Trophoblast cell (in vitro differentiated cells and primary cell): ENCODE measurements at regions not wholly inside any gene's neighbourhood (a gene's known extent, or its start where the extent isn't known, plus 50 kb on each side); places are given as distances from the start of the nearest gene placed in this dataset.

ENCODE experiments used
- DNase-seq, 2 donors: peaks; one replicate each; pipeline ENCODE4 v3.0.0-alpha.2; 2016
- H2AFZ ChIP-seq: 2 replicates; pipeline ENCODE4 v1.6.1; 2013; ENCODE audit warnings: low read length, moderate library complexity, mild to moderate bottlenecking; ENCODE audit not compliant: insufficient read depth, poor library complexity
- H2AK5ac ChIP-seq: 2 replicates; pipeline ENCODE4 v1.6.1; 2013; ENCODE audit warnings: mild to moderate bottlenecking, low read length
- H2BK120ac ChIP-seq: 2 replicates; pipeline ENCODE4 v1.6.1; 2013; ENCODE audit warnings: low read length, mild to moderate bottlenecking, moderate library complexity; ENCODE audit not compliant: insufficient read depth, poor library complexity
- H2BK12ac ChIP-seq: 2 replicates; pipeline ENCODE4 v1.6.1; 2013; ENCODE audit warnings: mild to moderate bottlenecking, low read length, moderate library complexity
- H2BK5ac ChIP-seq: 2 replicates; pipeline ENCODE4 v1.6.1; 2013; ENCODE audit warnings: low read length, low read depth, moderate library complexity, mild to moderate bottlenecking; ENCODE audit not compliant: poor library complexity
- H3K14ac ChIP-seq: 2 replicates; pipeline ENCODE4 v1.6.1; 2013; ENCODE audit warnings: mild to moderate bottlenecking, low read length
- H3K18ac ChIP-seq: 2 replicates; pipeline ENCODE4 v1.6.1; 2013; ENCODE audit warnings: mild to moderate bottlenecking, low read length
- H3K23ac ChIP-seq: 2 replicates; pipeline ENCODE4 v1.6.1; 2013; ENCODE audit warnings: low read length
- H3K27ac ChIP-seq: 2 replicates; pipeline ENCODE4 v1.5.1; 2013; ENCODE audit warnings: low read depth, mild to moderate bottlenecking, inconsistent platforms, low read length, moderate library complexity
- H3K27me3 ChIP-seq: 2 replicates; pipeline ENCODE4 v1.6.1; 2013; ENCODE audit warnings: inconsistent platforms, mild to moderate bottlenecking, low read length, moderate library complexity; ENCODE audit not compliant: insufficient read depth
- H3K36me3 ChIP-seq, 2 experiments: 1 replicate in 1 of 2; 2 replicates in 1 of 2; pipeline ENCODE4 v1.6.1; 2013; ENCODE audit warnings: low read length in 2 of 2, mild to moderate bottlenecking in 2 of 2, moderate library complexity in 1 of 2; ENCODE audit not compliant: insufficient read depth in 2 of 2, control insufficient read depth in 1 of 2
- H3K4ac ChIP-seq: 2 replicates; pipeline ENCODE4 v1.6.1; 2013; ENCODE audit warnings: low read depth, mild to moderate bottlenecking, low read length, moderate library complexity
- H3K4me1 ChIP-seq, 2 experiments: 1 replicate in 1 of 2; 2 replicates in 1 of 2; pipeline ENCODE4 v1.6.1; 2013; ENCODE audit warnings: low read length in 2 of 2, mild to moderate bottlenecking in 2 of 2, moderate library complexity in 1 of 2; ENCODE audit not compliant: insufficient read depth in 2 of 2, control insufficient read depth in 1 of 2
- H3K4me2 ChIP-seq: 2 replicates; pipeline ENCODE4 v1.6.1; 2013; ENCODE audit warnings: inconsistent platforms, mild to moderate bottlenecking, low read length, moderate library complexity
- H3K4me3 ChIP-seq: 2 replicates; pipeline ENCODE4 v1.5.1; 2013; ENCODE audit warnings: mild to moderate bottlenecking, low read depth, low read length, inconsistent platforms
- H3K79me1 ChIP-seq: one replicate; pipeline ENCODE4 v1.6.1; 2013; ENCODE audit warnings: low read length
- H3K79me2 ChIP-seq: 2 replicates; pipeline ENCODE4 v1.6.1; 2013; ENCODE audit warnings: low read length, mild to moderate bottlenecking; ENCODE audit not compliant: control insufficient read depth, insufficient read depth, poor library complexity
- H3K9ac ChIP-seq: 2 replicates; pipeline ENCODE4 v1.6.1; 2013; ENCODE audit warnings: mild to moderate bottlenecking, low read length
- H3K9me3 ChIP-seq: 2 replicates; pipeline ENCODE4 v1.6.1; 2013; ENCODE audit warnings: low read depth, mild to moderate bottlenecking, control low read depth, inconsistent platforms, low read length; ENCODE audit not compliant: insufficient read depth
- H4K12ac ChIP-seq: 2 replicates; pipeline ENCODE4 v1.6.1; 2013; ENCODE audit warnings: low read depth, mild to moderate bottlenecking, low read length, moderate library complexity
- H4K8ac ChIP-seq: 2 replicates; pipeline ENCODE4 v1.6.1; 2013; ENCODE audit warnings: low read depth, mild to moderate bottlenecking, low read length, moderate library complexity
- H4K91ac ChIP-seq: one replicate; pipeline ENCODE4 v1.6.1; 2013; ENCODE audit warnings: low read depth, mild to moderate bottlenecking, low read length, moderate library complexity
- WGBS: extraction: QIAGEN DNeasy Blood & Tissue Kit; methylation state at CpG from one replicate; pipeline ENCODE4 v1.1.7; 2013; ENCODE audit warnings: missing lambda C conversion rate; ENCODE audit not compliant: insufficient read length, insufficient coverage; ENCODE audit errors: extremely low coverage; 5-methylcytosine and 5-hydroxymethylcytosine counted together

- H3K9ac ChIP-seq = no peak overlapping the region
- no peak overlapping the region for H2AFZ ChIP-seq
- H4K8ac ChIP-seq = no peak overlapping the region
- no peak for DNase-seq
- H4K12ac ChIP-seq = no peak overlapping the region
- H3K18ac ChIP-seq = no peak overlapping the region
- no peaks in the 10 kb centered on the region for H3K4me1 ChIP-seq
- no peak overlapping the region for H3K4me3 ChIP-seq
- H3K36me3 ChIP-seq = no peaks in the 10 kb centered on the region
- no peak overlapping the region for H3K27ac ChIP-seq
- no peak overlapping the region for H2BK5ac ChIP-seq
- H3K23ac ChIP-seq = no peak overlapping the region
- WGBS = no CpG with 5 or more reads among the region's 5 CpGs
- no peak overlapping the region for H3K4ac ChIP-seq
- H3K79me2 ChIP-seq = no peaks in the 10 kb centered on the region
- H2BK12ac ChIP-seq = no peak overlapping the region
- H3K9me3 ChIP-seq = no peaks in the 10 kb centered on the region
- H3K4me2 ChIP-seq = no peak overlapping the region
- H3K27me3 ChIP-seq = no peaks in the 10 kb centered on the region
- no peaks in the 10 kb centered on the region for H3K79me1 ChIP-seq
- no peak overlapping the region for H2AK5ac ChIP-seq
- no peak overlapping the region for H3K14ac ChIP-seq
- no peak overlapping the region for H4K91ac ChIP-seq
- H2BK120ac ChIP-seq = no peak overlapping the region
Measured at GRCh38 chr20:11569163-11569562, 348.5 kb upstream of the BTBD3 start.

- Histone ChIP-seq H3K18ac (no peak overlapping the region), H3K14ac (no peak overlapping the region), H3K4me3 (no peak overlapping the region), H2AK5ac (no peak overlapping the region), H3K27ac (no peak overlapping the region), H3K36me3 (no peaks in the 10 kb centered on the region), H3K4me2 (no peak overlapping the region), H3K9ac (no peak overlapping the region), H3K4ac (no peak overlapping the region), H3K9me3 (no peaks in the 10 kb centered on the region), H3K79me1 (no peaks in the 10 kb centered on the region), H4K8ac (no peak overlapping the region), H2BK5ac (no peak overlapping the region), H4K91ac (no peak overlapping the region), H2BK120ac (no peak overlapping the region), H3K27me3 (no peaks in the 10 kb centered on the region), H3K79me2 (no peaks in the 10 kb centered on the region), H4K12ac (no peak overlapping the region), H3K23ac (no peak overlapping the region), H2AFZ (no peak overlapping the region), H3K4me1 (no peaks in the 10 kb centered on the region), H2BK12ac (no peak overlapping the region)
- WGBS = no CpG with 5 or more reads among the region's 4 CpGs
- DNase-seq = no peak
Measured at GRCh38 chr20:11573507-11573906, 344.2 kb upstream of the BTBD3 start.

- Histone ChIP-seq H3K9me3 (no peaks in the 10 kb centered on the region), H3K4me1 (no peaks in the 10 kb centered on the region), H3K27me3 (no peaks in the 10 kb centered on the region), H3K14ac (no peak overlapping the region), H2AK5ac (no peak overlapping the region), H2AFZ (no peak overlapping the region), H2BK120ac (no peak overlapping the region), H4K12ac (no peak overlapping the region), H2BK12ac (no peak overlapping the region), H3K36me3 (no peaks in the 10 kb centered on the region), H3K79me2 (no peaks in the 10 kb centered on the region), H4K91ac (no peak overlapping the region), H3K9ac (no peak overlapping the region), H3K4ac (no peak overlapping the region), H3K23ac (no peak overlapping the region), H3K27ac (no peak overlapping the region), H3K4me3 (no peak overlapping the region), H3K18ac (no peak overlapping the region), H2BK5ac (no peak overlapping the region), H4K8ac (no peak overlapping the region), H3K4me2 (no peak overlapping the region), H3K79me1 (no peaks in the 10 kb centered on the region)
- no peak for DNase-seq
- no CpG with 5 or more reads among the region's 2 CpGs for WGBS
Measured at GRCh38 chr20:11581271-11581670, 336.4 kb upstream of the BTBD3 start.

GRCh38 chr20:11582060-11582459 is 335.6 kb upstream of the BTBD3 start:
- no peaks in the 10 kb centered on the region for H3K36me3 ChIP-seq

More at GRCh38 chr20:11582060-11582459, 335.6 kb upstream of the BTBD3 start:
- H3K79me2 ChIP-seq = no peaks in the 10 kb centered on the region
- no peaks in the 10 kb centered on the region for H3K4me1 ChIP-seq
- DNase-seq = no peak
- no peak overlapping the region for H3K14ac ChIP-seq
- H3K27me3 ChIP-seq = no peaks in the 10 kb centered on the region
- no peak overlapping the region for H3K27ac ChIP-seq
- no peak overlapping the region for H4K8ac ChIP-seq
- no peak overlapping the region for H2AK5ac ChIP-seq
- WGBS = no CpG with 5 or more reads among the region's 2 CpGs
- no peak overlapping the region for H4K12ac ChIP-seq
- H2BK120ac ChIP-seq = no peak overlapping the region
- H2BK12ac ChIP-seq = no peak overlapping the region
- no peak overlapping the region for H3K4me2 ChIP-seq
- no peak overlapping the region for H3K18ac ChIP-seq
- no peak overlapping the region for H2BK5ac ChIP-seq
- no peaks in the 10 kb centered on the region for H3K9me3 ChIP-seq
- H3K23ac ChIP-seq = no peak overlapping the region
- H2AFZ ChIP-seq = no peak overlapping the region
- H3K4me3 ChIP-seq = no peak overlapping the region
- H3K9ac ChIP-seq = no peak overlapping the region
- no peak overlapping the region for H3K4ac ChIP-seq
- no peak overlapping the region for H4K91ac ChIP-seq
- H3K79me1 ChIP-seq = no peaks in the 10 kb centered on the region
